HepG2 (cell line): ENCODE measurements at regions not wholly inside any gene's neighbourhood (a gene's known extent, or its start where the extent isn't known, plus 50 kb on each side); places are given as distances from the start of the nearest gene placed in this dataset.
"Not testable (repeated sequence)": the region's sequence is repeated elsewhere in the genome, so short reads cannot be mapped to it uniquely, and the experiment has no call there.

Experiments used
- ATAC-seq: fragments of 200-7000 bp; cut with Tn5 transposase; 3 replicates; pipeline ENCODE4 v1.9.1; 2020; ENCODE audit warnings: mild to moderate bottlenecking, moderate library complexity
- BruUV-seq: library from RNA; stranded (reverse); fragments of 400-500 nt; replicated peaks from 2 replicates; lab custom pipeline; 2021; lab: Mats Ljungman, UMichigan
- CTCF ChIA-PET: fragments of 300-600 bp; formaldehyde crosslinking; extraction: SDS; loops from one replicate; lab custom pipeline; 2021; ENCODE audit warnings: low total read pairs, inconsistent platforms, low intra/inter-chr PET ratio; lab: Yijun Ruan, JAX
- POLR2A ChIA-PET: fragments of 350-600 bp; sonication (Branson Sonifier 250); formaldehyde crosslinking; loops from one replicate; lab custom pipeline; 2020; ENCODE audit warnings: antibody characterized with exemption, inconsistent platforms; lab: Yijun Ruan, JAX
- DNase-seq: peaks from one replicate; pipeline ENCODE4 v3.0.0-alpha.2; 2015; ENCODE audit warnings: low spot score
- FAIRE-seq: peaks from 3 replicates; lab custom pipeline; 2011; peaks lifted over from hg19 to GRCh38; lab: Jason Lieb, UNC
- H2AFZ ChIP-seq: one replicate; pipeline ENCODE4 v1.6.1; 2011; ENCODE audit warnings: low read length, inconsistent platforms
- H3K27ac ChIP-seq: fragments of 300-600 bp; 3 replicates; pipeline ENCODE4 v1.8.0; 2011; ENCODE audit warnings: mixed run types, mild to moderate bottlenecking, mixed read lengths, low read length, inconsistent platforms; ENCODE audit not compliant: insufficient read depth; ENCODE audit errors: extremely low read length
- H3K27me3 ChIP-seq, 2 experiments: fragments of 200-600 bp in 1 of 2; 2 replicates in 1 of 2; 3 replicates in 1 of 2; pipeline versions ENCODE4 v1.6.0 to v1.8.0; 2011; ENCODE audit warnings: low read length in 2 of 2, mild to moderate bottlenecking in 2 of 2, moderate library complexity in 2 of 2, inconsistent platforms in 1 of 2; ENCODE audit not compliant: insufficient read depth in 2 of 2, control insufficient read depth in 1 of 2
- H3K36me3 ChIP-seq, 2 experiments: fragments of 200-600 bp in 1 of 2; replicated peaks in 1 of 2; 2 replicates in 1 of 2; 3 replicates in 1 of 2; pipeline versions ENCODE4 v1.5.1 to v1.8.0; 2011; ENCODE audit warnings: low read length in 2 of 2, inconsistent platforms in 1 of 2; ENCODE audit not compliant: insufficient read depth in 2 of 2, control insufficient read depth in 1 of 2
- H3K4me1 ChIP-seq: 2 replicates; pipeline ENCODE4 v1.5.1; 2012; ENCODE audit warnings: low read length, inconsistent platforms; ENCODE audit not compliant: insufficient read depth
- H3K4me2 ChIP-seq: 2 replicates; pipeline ENCODE4 v1.6.0; 2011; ENCODE audit warnings: low read depth, low read length, inconsistent platforms
- H3K4me3 ChIP-seq, 3 experiments: fragments of 200-600 bp in 1 of 3; sonication (generic), shearing (Covaris generic) in 1 of 3; replicated peaks in 1 of 3; 2 replicates each; pipeline ENCODE4 v1.5.1; 2011 to 2016; ENCODE audit warnings: low read length in 3 of 3, inconsistent platforms in 2 of 3, low read depth in 2 of 3, mild to moderate bottlenecking in 2 of 3, control low read depth in 1 of 3, mixed read lengths in 1 of 3; ENCODE audit not compliant: insufficient read depth in 1 of 3
- H3K79me2 ChIP-seq: one replicate; pipeline ENCODE4 v1.6.1; 2011; ENCODE audit warnings: low read length, inconsistent platforms; ENCODE audit not compliant: insufficient read depth
- H3K9ac ChIP-seq: 2 replicates; pipeline ENCODE4 v1.6.0; 2011; ENCODE audit warnings: mild to moderate bottlenecking, low read depth, low read length, inconsistent platforms; ENCODE audit not compliant: insufficient read depth
- H3K9me3 ChIP-seq: 2 replicates; pipeline ENCODE4 v1.5.1; 2012; ENCODE audit warnings: mild to moderate bottlenecking, low read length
- H4K20me1 ChIP-seq: 2 replicates; pipeline ENCODE4 v1.6.0; 2011; ENCODE audit warnings: inconsistent platforms, mild to moderate bottlenecking, low read length, moderate library complexity; ENCODE audit not compliant: insufficient read depth
- ELF3 ChIP-seq: IDR thresholded peaks from 2 replicates; pipeline ENCODE4 v1.6.1; 2016; ENCODE audit warnings: missing genetic modification reagents, missing compliant biosample characterization
- FOSL2 ChIP-seq: sonication (generic); formaldehyde crosslinking; IDR thresholded peaks from 2 replicates; pipeline ENCODE4 v1.4.0; 2020; ENCODE audit warnings: missing genetic modification reagents
- HNF4A ChIP-seq: sonication (generic); formaldehyde crosslinking; IDR thresholded peaks from 2 replicates; pipeline ENCODE4 v1.4.0; 2020; ENCODE audit warnings: missing genetic modification reagents
- JUNB ChIP-seq: sonication (generic); formaldehyde crosslinking; IDR thresholded peaks from 2 replicates; pipeline ENCODE4 v1.8.0; 2022; ENCODE audit warnings: missing genetic modification reagents, mild to moderate bottlenecking, borderline replicate concordance
- PITX1 ChIP-seq: sonication (generic); formaldehyde crosslinking; IDR thresholded peaks from 2 replicates; pipeline ENCODE4 v1.5.1; 2020; ENCODE audit warnings: mild to moderate bottlenecking, missing genetic modification reagents
- RXRB ChIP-seq: IDR thresholded peaks from 2 replicates; pipeline ENCODE4 v1.6.1; 2016; ENCODE audit warnings: borderline replicate concordance, missing genetic modification reagents, missing compliant biosample characterization
- SRSF9 ChIP-seq: fragments of 200-400 bp; formaldehyde crosslinking; IDR thresholded peaks from 2 replicates; pipeline ENCODE4 v1.6.1; 2018; ENCODE audit warnings: borderline replicate concordance, mild to moderate bottlenecking, low read depth, low read length; ENCODE audit not compliant: insufficient read depth, poor library complexity, severe bottlenecking
- TFAP4 ChIP-seq: sonication (generic); IDR thresholded peaks from 2 replicates; pipeline ENCODE4 v1.6.1; 2016; ENCODE audit warnings: low read depth, borderline replicate concordance
- ZNF205 ChIP-seq: IDR thresholded peaks from 2 replicates; pipeline ENCODE4 v1.6.1; 2018; ENCODE audit warnings: missing biosample characterization, missing genetic modification reagents
- ZNF367 ChIP-seq: sonication (generic); formaldehyde crosslinking; IDR thresholded peaks from 2 replicates; pipeline ENCODE4 v1.4.0; 2020; ENCODE audit warnings: missing genetic modification reagents, borderline replicate concordance
- ZNF563 ChIP-seq: sonication (generic); formaldehyde crosslinking; IDR thresholded peaks from 2 replicates; pipeline ENCODE4 v1.8.0; 2022; ENCODE audit warnings: mild to moderate bottlenecking, moderate library complexity, missing genetic modification reagents
- ZNF746 ChIP-seq: sonication (generic); formaldehyde crosslinking; IDR thresholded peaks from 2 replicates; pipeline ENCODE4 v1.8.0; 2022; ENCODE audit warnings: mild to moderate bottlenecking, missing genetic modification reagents
- ZNF792 ChIP-seq: IDR thresholded peaks from 2 replicates; pipeline ENCODE4 v1.6.1; 2016
- ZSCAN9 ChIP-seq: IDR thresholded peaks from 2 replicates; pipeline ENCODE4 v1.6.1; 2016; ENCODE audit warnings: borderline replicate concordance
- WGBS: methylation state at CpG from one replicate; pipeline ENCODE4 v1.1.6; 2017; ENCODE audit warnings: low lambda C conversion rate; 5-methylcytosine and 5-hydroxymethylcytosine counted together
- in situ Hi-C: cut with HindIII; loops from 2 replicates; pipeline ENCODE4 v1.10.0; 2017; ENCODE audit warnings: low pct_unique_long_range_greater_than_20kb; ENCODE audit not compliant: extremely low pct_ligation_motif_present
- intact Hi-C: fragments of 100-400 bp; cut with micrococcal nuclease; formaldehyde crosslinking; loops from one replicate; pipeline ENCODE4 v1.10.0; 2022; ENCODE audit not compliant: unreplicated experiment
- TF ChIP-seq, protein P1 (sequence below): sonication (generic); formaldehyde crosslinking; IDR thresholded peaks from 2 replicates; pipeline ENCODE4 v1.8.1; 2023; ENCODE audit warnings: mild to moderate bottlenecking, missing genetic modification reagents
- TF ChIP-seq, protein P2 (sequence below): sonication (generic); formaldehyde crosslinking; IDR thresholded peaks from 2 replicates; pipeline ENCODE4 v1.4.0; 2020; ENCODE audit warnings: mild to moderate bottlenecking, low read depth, missing genetic modification reagents

GRCh38 chr15:24316326-24316725 lies 359.2 kb upstream of the NPAP1 start:
- H2AFZ ChIP-seq, intact Hi-C loops, H3K9ac ChIP-seq, H3K4me3 ChIP-seq, H3K4me1 ChIP-seq, H3K36me3 ChIP-seq, DNase-seq, H3K27me3 ChIP-seq, FAIRE-seq, in situ Hi-C loops, H3K79me2 ChIP-seq, CTCF ChIA-PET, ATAC-seq, H4K20me1 ChIP-seq, POLR2A ChIA-PET, H3K27ac ChIP-seq, BruUV-seq, H3K4me2 ChIP-seq: not testable (repeated sequence)
- peaks cover 36% of the 10 kb centered on the region for H3K9me3 ChIP-seq
- WGBS, result 45% methylated on average over 2 of the region's 3 CpGs

DNA sequence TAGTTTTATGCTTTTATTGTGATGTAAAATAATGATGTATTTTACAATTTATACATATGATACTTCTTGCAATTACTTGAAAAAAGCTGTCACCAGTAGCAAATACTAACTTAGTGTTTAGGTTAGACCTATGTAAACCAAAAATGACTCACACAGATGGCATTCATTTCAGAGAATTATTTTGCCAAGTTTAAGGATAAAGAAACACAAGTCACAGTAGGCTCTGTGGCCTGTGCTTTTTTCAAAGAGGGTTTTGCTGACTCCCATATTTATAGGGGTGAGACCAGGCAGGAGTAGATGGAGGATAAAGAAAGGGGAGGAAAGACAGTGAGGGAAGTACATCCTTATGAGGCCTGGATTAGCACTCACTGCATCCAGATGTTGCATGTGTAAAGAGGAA lies 356.6 kb upstream of the NPAP1 start:
- Histone ChIP-seq H3K27ac (no peak overlapping the region), H3K27me3 (no peaks in the 10 kb centered on the region), H3K79me2 (no peaks in the 10 kb centered on the region), H3K4me3 (no peak overlapping the region), H4K20me1 (no peaks in the 10 kb centered on the region), H3K4me1 (no peaks in the 10 kb centered on the region), H3K36me3 (no peaks in the 10 kb centered on the region), H3K9me3 (peaks cover 18% of the 10 kb centered on the region; the same call in 1 of the 2 replicates)
- ATAC-seq (no peak), DNase-seq (no peak)
- ChIA-PET CTCF (no interaction called here), POLR2A (no interaction called here)
- in situ Hi-C loops, result no loop called here
- no peak for TF ChIP-seq ZSCAN9 (CRISPR knock-in tag)
- TF ChIP-seq ZNF367 (CRISPR knock-in tag), result no peak
- no peak for TF ChIP-seq RXRB
- no peak for TF ChIP-seq ZNF205 (CRISPR knock-in tag)
- no peak for TF ChIP-seq SRSF9
- no peak for TF ChIP-seq HNF4A (CRISPR knock-in tag)
- TF ChIP-seq, protein P1, sequence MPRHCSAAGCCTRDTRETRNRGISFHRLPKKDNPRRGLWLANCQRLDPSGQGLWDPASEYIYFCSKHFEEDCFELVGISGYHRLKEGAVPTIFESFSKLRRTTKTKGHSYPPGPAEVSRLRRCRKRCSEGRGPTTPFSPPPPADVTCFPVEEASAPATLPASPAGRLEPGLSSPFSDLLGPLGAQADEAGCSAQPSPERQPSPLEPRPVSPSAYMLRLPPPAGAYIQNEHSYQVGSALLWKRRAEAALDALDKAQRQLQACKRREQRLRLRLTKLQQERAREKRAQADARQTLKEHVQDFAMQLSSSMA (CRISPR knock-in tag), result no peak
- no peak for TF ChIP-seq ZNF563 (CRISPR knock-in tag)
- TF ChIP-seq, protein P2, sequence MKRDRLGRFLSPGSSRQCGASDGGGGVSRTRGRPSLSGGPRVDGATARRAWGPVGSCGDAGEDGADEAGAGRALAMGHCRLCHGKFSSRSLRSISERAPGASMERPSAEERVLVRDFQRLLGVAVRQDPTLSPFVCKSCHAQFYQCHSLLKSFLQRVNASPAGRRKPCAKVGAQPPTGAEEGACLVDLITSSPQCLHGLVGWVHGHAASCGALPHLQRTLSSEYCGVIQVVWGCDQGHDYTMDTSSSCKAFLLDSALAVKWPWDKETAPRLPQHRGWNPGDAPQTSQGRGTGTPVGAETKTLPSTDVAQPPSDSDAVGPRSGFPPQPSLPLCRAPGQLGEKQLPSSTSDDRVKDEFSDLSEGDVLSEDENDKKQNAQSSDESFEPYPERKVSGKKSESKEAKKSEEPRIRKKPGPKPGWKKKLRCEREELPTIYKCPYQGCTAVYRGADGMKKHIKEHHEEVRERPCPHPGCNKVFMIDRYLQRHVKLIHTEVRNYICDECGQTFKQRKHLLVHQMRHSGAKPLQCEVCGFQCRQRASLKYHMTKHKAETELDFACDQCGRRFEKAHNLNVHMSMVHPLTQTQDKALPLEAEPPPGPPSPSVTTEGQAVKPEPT (CRISPR knock-in tag), result no peak
- TF ChIP-seq ELF3 (CRISPR knock-in tag), result no peak
- TF ChIP-seq ZNF746 (CRISPR knock-in tag), result no peak
- TF ChIP-seq FOSL2 (CRISPR knock-in tag), result no peak
- TF ChIP-seq PITX1 (CRISPR knock-in tag), result no peak
- no peak for TF ChIP-seq ZNF792 (CRISPR knock-in tag)
- TF ChIP-seq TFAP4, result no peak
- TF ChIP-seq JUNB, result no peak
- TF ChIP-seq, all 625 proteins: peak for 0
- BruUV-seq, result no TSS peak
- Histone ChIP-seq H3K4me2 (no peak overlapping the region), H2AFZ (no peak overlapping the region), H3K9ac (no peak overlapping the region)
- intact Hi-C loops, result no loop called here
- no peak for FAIRE-seq
